RWPE1 (cell line): ENCODE measurements at regions not wholly inside any gene's neighbourhood (a gene's known extent, or its start where the extent isn't known, plus 50 kb on each side); places are given as distances from the start of the nearest gene placed in this dataset.

Experiments
- CTCF ChIA-PET: fragments of 350-600 bp; sonication (Branson Sonifier 250); formaldehyde crosslinking; extraction: SDS; loops from one replicate; lab custom pipeline; 2021; lab: Yijun Ruan, JAX
- POLR2A ChIA-PET: fragments of 400-600 bp; formaldehyde crosslinking; extraction: SDS; loops from one replicate; lab custom pipeline; 2020; ENCODE audit warnings: antibody characterized with exemption; ENCODE audit not compliant: low non-redundant PET; lab: Yijun Ruan, JAX
- DNase-seq: peaks from one replicate; pipeline ENCODE4 v3.0.0; 2012; ENCODE audit warnings: low spot score
- H3K27ac ChIP-seq: fragments of 450-650 bp; 2 replicates; pipeline ENCODE4 v1.5.1; 2017
- CTCF ChIP-seq: fragments of 450-650 bp; conservative IDR thresholded peaks from 2 replicates; pipeline ENCODE4 v1.5.1; 2017; ENCODE audit warnings: low read depth, mild to moderate bottlenecking

- no peak overlapping the region for H3K27ac ChIP-seq
- TF ChIP-seq CTCF, result no peak
- no peak for DNase-seq
- POLR2A ChIA-PET, result no interaction called here
- CTCF ChIA-PET, result no interaction called here
These were observed 107.4 kb downstream of the TFAP2A start for GRCh38 chr6:10307476-10307875.

GRCh38 chr6:10307028-10307427 is 107.8 kb downstream of the TFAP2A start:
- CTCF ChIA-PET, result no interaction called here
- POLR2A ChIA-PET, result no interaction called here
- DNase-seq, result no peak
- no peak for TF ChIP-seq CTCF
- no peak overlapping the region for H3K27ac ChIP-seq

GRCh38 chr6:10305790-10306415 is 109.0 kb downstream of the TFAP2A start:
- TF ChIP-seq CTCF, result no peak
- POLR2A ChIA-PET, result no interaction called here
- CTCF ChIA-PET, result no interaction called here
- DNase-seq, result no peak
- H3K27ac ChIP-seq, result no peak overlapping the region

- POLR2A ChIA-PET, result no interaction called here
- CTCF ChIA-PET, result interaction anchor here (0.8 kb wide), 1 partner anchor 98 kb away, joined by 3 read pairs; no protein-coding TSS in a partner anchor
- TF ChIP-seq CTCF, result no peak
- no peak overlapping the region for H3K27ac ChIP-seq
- no peak for DNase-seq
These were observed 111.0 kb downstream of the TFAP2A start for GRCh38 chr6:10303608-10304506.

- no peak overlapping the region for H3K27ac ChIP-seq
- ChIA-PET POLR2A (no interaction called here), CTCF (interaction anchor here (0.6 to 0.8 kb wide), 2 partner anchors 99 to 739 kb away, joined by 3 read pairs; no protein-coding TSS in a partner anchor)
- DNase-seq, result no peak
- no peak for TF ChIP-seq CTCF
These were observed 112.2 kb downstream of the TFAP2A start for GRCh38 chr6:10302566-10303235.

- no peak for TF ChIP-seq CTCF
- ChIA-PET CTCF (interaction anchor here (0.6 kb wide), 1 partner anchor 219 kb away, joined by 6 read pairs; no protein-coding TSS in a partner anchor), POLR2A (no interaction called here)
- no peak overlapping the region for H3K27ac ChIP-seq
- DNase-seq, result peak; percentile 40
These were observed 114.8 kb downstream of the TFAP2A start for GRCh38 chr6:10300071-10300470.
